K562 (cell line): ENCODE measurements at regions not wholly inside any gene's neighbourhood (a gene's known extent, or its start where the extent isn't known, plus 50 kb on each side); places are given as distances from the start of the nearest gene placed in this dataset.

Experiments
- ATF3 ChIP-seq, 2 experiments: fragments of 450-650 bp in 1 of 2; sonication (generic) in 1 of 2; formaldehyde crosslinking in 1 of 2; IDR thresholded peaks in 1 of 2; conservative IDR thresholded peaks in 1 of 2; 2 replicates each; pipeline versions ENCODE4 v1.6.1 to v1.8.1; 2016 to 2023; ENCODE audit warnings: mild to moderate bottlenecking in 2 of 2, moderate library complexity in 2 of 2, inconsistent platforms in 1 of 2, missing genetic modification reagents in 1 of 2
- BCL6 ChIP-seq: fragments of 250-450 bp; sonication (Bioruptor Pico); IDR thresholded peaks from 2 replicates; pipeline ENCODE4 v1.4.0; 2020
- CHD2 ChIP-seq: IDR thresholded peaks from 2 replicates; pipeline ENCODE4 v1.6.1; 2011; ENCODE audit warnings: low read depth, low read length
- EGR1 ChIP-seq: fragments of 450-650 bp; conservative IDR thresholded peaks from 2 replicates; pipeline ENCODE4 v1.6.1; 2017; ENCODE audit warnings: mild to moderate bottlenecking
- FOXK1 ChIP-seq: sonication (generic); formaldehyde crosslinking; IDR thresholded peaks from 2 replicates; pipeline ENCODE4 v1.8.0; 2022; ENCODE audit warnings: missing genetic modification reagents, mild to moderate bottlenecking, borderline replicate concordance
- KDM4B ChIP-seq, 2 experiments: fragments of 450-650 bp in 1 of 2; sonication (generic) in 1 of 2; IDR thresholded peaks; 2 replicates each; pipeline ENCODE4 v1.6.1; 2016 to 2017; ENCODE audit warnings: borderline replicate concordance in 2 of 2, antibody characterized with exemption in 1 of 2, low read depth in 1 of 2, mild to moderate bottlenecking in 1 of 2
- POLR2A ChIP-seq: fragments of 450-650 bp; conservative IDR thresholded peaks from 2 replicates; pipeline ENCODE4 v1.6.1; 2016
- TAF15 ChIP-seq: fragments of 200-400 bp; formaldehyde crosslinking; IDR thresholded peaks from 2 replicates; pipeline ENCODE4 v1.6.1; 2017; ENCODE audit warnings: mild to moderate bottlenecking, low read depth, low read length, moderate library complexity
- TCF7L2 ChIP-seq: fragments of 150-350 bp; IDR thresholded peaks from 2 replicates; pipeline ENCODE4 v1.6.1; 2016; ENCODE audit warnings: low read depth, mild to moderate bottlenecking, low read length, moderate library complexity
- ZFP91 ChIP-seq: sonication (generic); formaldehyde crosslinking; IDR thresholded peaks from 2 replicates; pipeline ENCODE4 v1.8.0; 2022; ENCODE audit warnings: mild to moderate bottlenecking, missing genetic modification reagents
- ZNF232 ChIP-seq: sonication (generic); formaldehyde crosslinking; IDR thresholded peaks from 2 replicates; pipeline ENCODE4 v1.8.0; 2022; ENCODE audit warnings: mild to moderate bottlenecking, missing genetic modification reagents
- ZNF24 ChIP-seq: fragments of 450-650 bp; IDR thresholded peaks from 2 replicates; pipeline ENCODE4 v1.6.1; 2016
- TF ChIP-seq, protein P1 (sequence below): sonication (generic); formaldehyde crosslinking; IDR thresholded peaks from 2 replicates; pipeline ENCODE4 v1.8.0; 2022; ENCODE audit warnings: mild to moderate bottlenecking, missing genetic modification reagents, borderline replicate concordance
- TF ChIP-seq, protein P2 (sequence below), 3 experiments: IDR thresholded peaks in 2 of 3; conservative IDR thresholded peaks in 1 of 3; 2 replicates each; pipeline ENCODE4 v1.5.1; 2011 to 2012; ENCODE audit warnings: low read length in 3 of 3, mild to moderate bottlenecking in 3 of 3, control low read depth in 2 of 3, improper control_type of control experiment in 1 of 3, inconsistent platforms in 1 of 3, low read depth in 1 of 3, mixed read lengths in 1 of 3, moderate library complexity in 1 of 3; ENCODE audit not compliant: insufficient read depth in 2 of 3

DNA sequence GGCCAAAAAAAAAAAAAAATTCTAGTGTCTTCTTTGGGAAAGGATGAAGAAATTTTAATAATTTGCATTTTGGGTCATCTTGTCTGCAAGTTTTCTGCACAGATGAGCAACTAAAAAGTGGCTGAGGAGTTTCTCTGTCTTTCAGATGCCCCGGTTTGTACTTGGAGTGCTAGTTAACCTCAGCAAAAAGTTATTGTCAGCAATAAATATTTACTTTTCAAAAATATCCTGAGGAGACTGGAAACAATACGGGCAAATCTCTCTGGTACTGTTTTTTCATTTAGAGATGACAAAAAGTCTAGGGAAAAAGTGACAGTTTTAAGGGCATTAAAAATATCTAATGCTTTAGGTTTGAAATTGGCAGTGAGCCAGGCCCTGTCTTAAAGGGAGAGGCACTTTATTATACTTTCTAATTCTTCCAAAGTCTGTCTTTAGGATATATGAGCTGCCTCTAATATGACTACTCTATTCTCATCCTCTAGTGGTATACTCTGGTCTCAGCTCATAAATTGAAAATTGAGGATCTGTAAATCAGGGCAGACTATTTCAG is 436.0 kb upstream of the NR2F2 start:
- no peak for TF ChIP-seq BCL6 (CRISPR knock-in tag)
- no peak for TF ChIP-seq EGR1
- TF ChIP-seq, protein P1, sequence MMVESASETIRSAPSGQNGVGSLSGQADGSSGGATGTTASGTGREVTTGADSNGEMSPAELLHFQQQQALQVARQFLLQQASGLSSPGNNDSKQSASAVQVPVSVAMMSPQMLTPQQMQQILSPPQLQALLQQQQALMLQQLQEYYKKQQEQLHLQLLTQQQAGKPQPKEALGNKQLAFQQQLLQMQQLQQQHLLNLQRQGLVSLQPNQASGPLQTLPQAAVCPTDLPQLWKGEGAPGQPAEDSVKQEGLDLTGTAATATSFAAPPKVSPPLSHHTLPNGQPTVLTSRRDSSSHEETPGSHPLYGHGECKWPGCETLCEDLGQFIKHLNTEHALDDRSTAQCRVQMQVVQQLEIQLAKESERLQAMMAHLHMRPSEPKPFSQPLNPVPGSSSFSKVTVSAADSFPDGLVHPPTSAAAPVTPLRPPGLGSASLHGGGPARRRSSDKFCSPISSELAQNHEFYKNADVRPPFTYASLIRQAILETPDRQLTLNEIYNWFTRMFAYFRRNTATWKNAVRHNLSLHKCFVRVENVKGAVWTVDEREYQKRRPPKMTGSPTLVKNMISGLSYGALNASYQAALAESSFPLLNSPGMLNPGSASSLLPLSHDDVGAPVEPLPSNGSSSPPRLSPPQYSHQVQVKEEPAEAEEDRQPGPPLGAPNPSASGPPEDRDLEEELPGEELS (CRISPR knock-in tag) = no peak
- no peak for TF ChIP-seq TAF15
- TF ChIP-seq ZNF24 = no peak
- TF ChIP-seq FOXK1 (CRISPR knock-in tag) = no peak
- TF ChIP-seq KDM4B (IDR thresholded peaks at IDR 0.05; ENCODE audit: borderline replicate concordance in 2 of 2, low read depth in 1 of 2) = no peak
- peak; percentile 82 for TF ChIP-seq ZFP91
- TF ChIP-seq ZNF232 (CRISPR knock-in tag) = no peak
- TF ChIP-seq, protein P2, sequence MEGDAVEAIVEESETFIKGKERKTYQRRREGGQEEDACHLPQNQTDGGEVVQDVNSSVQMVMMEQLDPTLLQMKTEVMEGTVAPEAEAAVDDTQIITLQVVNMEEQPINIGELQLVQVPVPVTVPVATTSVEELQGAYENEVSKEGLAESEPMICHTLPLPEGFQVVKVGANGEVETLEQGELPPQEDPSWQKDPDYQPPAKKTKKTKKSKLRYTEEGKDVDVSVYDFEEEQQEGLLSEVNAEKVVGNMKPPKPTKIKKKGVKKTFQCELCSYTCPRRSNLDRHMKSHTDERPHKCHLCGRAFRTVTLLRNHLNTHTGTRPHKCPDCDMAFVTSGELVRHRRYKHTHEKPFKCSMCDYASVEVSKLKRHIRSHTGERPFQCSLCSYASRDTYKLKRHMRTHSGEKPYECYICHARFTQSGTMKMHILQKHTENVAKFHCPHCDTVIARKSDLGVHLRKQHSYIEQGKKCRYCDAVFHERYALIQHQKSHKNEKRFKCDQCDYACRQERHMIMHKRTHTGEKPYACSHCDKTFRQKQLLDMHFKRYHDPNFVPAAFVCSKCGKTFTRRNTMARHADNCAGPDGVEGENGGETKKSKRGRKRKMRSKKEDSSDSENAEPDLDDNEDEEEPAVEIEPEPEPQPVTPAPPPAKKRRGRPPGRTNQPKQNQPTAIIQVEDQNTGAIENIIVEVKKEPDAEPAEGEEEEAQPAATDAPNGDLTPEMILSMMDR (IDR thresholded peaks at IDR 0.05 in 2 of 3, conservative IDR thresholded peaks at IDR 0.05 in 1 of 3; ENCODE audit: insufficient read depth in 2 of 3, low read depth in 1 of 3, low read length in 3 of 3) = no peak
- TF ChIP-seq POLR2A = no peak
- TF ChIP-seq TCF7L2 = no peak
- TF ChIP-seq ATF3 (IDR thresholded peaks at IDR 0.05) = no peak
- TF ChIP-seq ATF3 (CRISPR knock-in tag; conservative IDR thresholded peaks at IDR 0.05) = no peak
- no peak for TF ChIP-seq CHD2
